GM06990 (cell line): ENCODE measurements at regions not wholly inside any gene's neighbourhood (a gene's known extent, or its start where the extent isn't known, plus 50 kb on each side); places are given as distances from the start of the nearest gene placed in this dataset.

Experiments
- DNase-seq: peaks from one replicate; pipeline ENCODE4 v3.0.0-alpha.2; 2011; ENCODE audit not compliant: insufficient read length; ENCODE audit errors: extremely low read depth
- H3K27me3 ChIP-seq: replicated peaks from 2 replicates; pipeline ENCODE4 v1.6.0; 2011; ENCODE audit warnings: low read length; ENCODE audit not compliant: control insufficient read depth, insufficient read depth
- H3K36me3 ChIP-seq: 2 replicates; pipeline ENCODE4 v1.5.1; 2011; ENCODE audit warnings: low read length; ENCODE audit not compliant: control insufficient read depth, insufficient read depth
- H3K4me3 ChIP-seq: replicated peaks from 2 replicates; pipeline ENCODE4 v1.5.1; 2011; ENCODE audit warnings: low read depth, mild to moderate bottlenecking, control low read depth, low read length
- TF ChIP-seq, protein P1 (sequence below): IDR thresholded peaks from 2 replicates; pipeline ENCODE4 v1.5.1; 2011; ENCODE audit warnings: low read length, control low read depth, mild to moderate bottlenecking, inconsistent platforms; ENCODE audit not compliant: insufficient read depth, poor library complexity, severe bottlenecking

DNA sequence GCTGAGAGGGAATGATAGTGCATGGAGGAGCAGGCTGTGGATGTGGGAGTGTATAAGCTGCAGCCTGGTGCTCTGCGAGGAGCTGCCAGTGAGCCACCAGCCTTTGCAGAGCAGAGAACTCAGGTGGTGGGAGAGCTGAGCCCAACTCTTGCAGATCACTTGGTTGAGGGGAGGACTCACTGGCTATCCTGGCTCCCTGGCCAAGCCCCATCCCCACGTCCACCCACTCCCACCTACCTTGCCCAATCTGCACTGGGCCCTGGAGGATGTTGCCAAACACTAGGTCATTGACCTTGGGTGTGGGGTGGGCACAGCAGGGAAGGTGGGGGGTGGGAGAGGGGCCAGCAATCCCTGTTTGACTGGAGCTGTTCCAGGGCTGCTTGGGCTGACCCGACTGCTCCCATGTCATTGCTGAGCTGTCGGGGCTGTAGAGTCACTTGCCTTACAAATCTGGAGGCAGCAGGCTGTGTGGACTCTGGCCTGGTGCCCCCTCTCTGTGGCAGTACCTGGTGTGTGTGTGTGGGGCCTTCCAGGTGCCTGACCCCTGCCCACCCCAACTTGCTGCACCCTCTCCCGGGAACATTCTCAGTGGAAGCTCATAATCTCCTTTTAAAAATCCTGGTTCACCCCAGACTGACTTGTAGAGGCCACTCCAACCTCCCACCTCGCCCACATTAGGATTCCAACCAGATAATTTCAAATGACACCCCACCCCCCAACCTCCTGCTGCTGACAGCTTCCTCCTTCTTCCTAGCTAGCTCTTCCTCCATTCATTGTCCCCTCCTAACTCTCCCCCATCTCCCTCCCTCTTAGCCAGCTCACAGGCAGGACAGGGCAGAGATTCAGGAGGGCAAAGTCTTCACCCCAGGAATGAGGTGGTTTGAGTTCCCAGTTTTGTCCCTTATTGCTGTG is 162.3 kb downstream of the MRPL14 start:
- H3K36me3 ChIP-seq, result no peaks in the 10 kb centered on the region
- no peak overlapping the region for H3K4me3 ChIP-seq
- TF ChIP-seq, protein P1, sequence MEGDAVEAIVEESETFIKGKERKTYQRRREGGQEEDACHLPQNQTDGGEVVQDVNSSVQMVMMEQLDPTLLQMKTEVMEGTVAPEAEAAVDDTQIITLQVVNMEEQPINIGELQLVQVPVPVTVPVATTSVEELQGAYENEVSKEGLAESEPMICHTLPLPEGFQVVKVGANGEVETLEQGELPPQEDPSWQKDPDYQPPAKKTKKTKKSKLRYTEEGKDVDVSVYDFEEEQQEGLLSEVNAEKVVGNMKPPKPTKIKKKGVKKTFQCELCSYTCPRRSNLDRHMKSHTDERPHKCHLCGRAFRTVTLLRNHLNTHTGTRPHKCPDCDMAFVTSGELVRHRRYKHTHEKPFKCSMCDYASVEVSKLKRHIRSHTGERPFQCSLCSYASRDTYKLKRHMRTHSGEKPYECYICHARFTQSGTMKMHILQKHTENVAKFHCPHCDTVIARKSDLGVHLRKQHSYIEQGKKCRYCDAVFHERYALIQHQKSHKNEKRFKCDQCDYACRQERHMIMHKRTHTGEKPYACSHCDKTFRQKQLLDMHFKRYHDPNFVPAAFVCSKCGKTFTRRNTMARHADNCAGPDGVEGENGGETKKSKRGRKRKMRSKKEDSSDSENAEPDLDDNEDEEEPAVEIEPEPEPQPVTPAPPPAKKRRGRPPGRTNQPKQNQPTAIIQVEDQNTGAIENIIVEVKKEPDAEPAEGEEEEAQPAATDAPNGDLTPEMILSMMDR, result no peak
- DNase-seq, result no peak
- H3K27me3 ChIP-seq, result 0 out of 2 replicates have a peak, but pooled peaks cover 1% of the 10 kb centered on the region

GRCh38 chr6:43963877-43964658 is 163.2 kb downstream of the MRPL14 start:
- H3K27me3 ChIP-seq, result 0 out of 2 replicates have a peak, but pooled peaks cover under 1% of the 10 kb centered on the region
- H3K36me3 ChIP-seq, result no peaks in the 10 kb centered on the region
- H3K4me3 ChIP-seq, result no peak overlapping the region
- TF ChIP-seq, protein P1, result no peak
- no peak for DNase-seq

DNA sequence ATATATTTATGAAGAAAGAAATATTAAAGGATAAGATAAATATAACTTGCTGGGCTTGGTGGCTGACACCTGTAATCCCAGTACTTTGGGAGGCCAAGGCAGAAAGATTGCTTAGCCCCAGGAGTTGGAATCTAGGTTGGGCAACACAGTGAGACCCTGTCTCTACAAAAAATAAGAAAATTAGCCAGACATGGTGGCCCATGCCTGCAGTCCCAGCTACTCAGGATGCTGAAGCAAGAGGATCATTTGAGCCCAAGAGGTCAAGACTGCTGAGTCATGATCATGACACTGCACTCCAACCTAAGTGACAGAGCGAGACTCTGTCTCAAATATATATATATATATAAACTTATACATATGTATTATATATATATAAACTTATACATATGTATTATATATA is 164.0 kb downstream of the MRPL14 start:
- TF ChIP-seq, protein P1, result no peak
- H3K36me3 ChIP-seq, result no peaks in the 10 kb centered on the region
- no peak overlapping the region for H3K4me3 ChIP-seq
- no peak for DNase-seq
- H3K27me3 ChIP-seq, result no peaks in the 10 kb centered on the region

DNA sequence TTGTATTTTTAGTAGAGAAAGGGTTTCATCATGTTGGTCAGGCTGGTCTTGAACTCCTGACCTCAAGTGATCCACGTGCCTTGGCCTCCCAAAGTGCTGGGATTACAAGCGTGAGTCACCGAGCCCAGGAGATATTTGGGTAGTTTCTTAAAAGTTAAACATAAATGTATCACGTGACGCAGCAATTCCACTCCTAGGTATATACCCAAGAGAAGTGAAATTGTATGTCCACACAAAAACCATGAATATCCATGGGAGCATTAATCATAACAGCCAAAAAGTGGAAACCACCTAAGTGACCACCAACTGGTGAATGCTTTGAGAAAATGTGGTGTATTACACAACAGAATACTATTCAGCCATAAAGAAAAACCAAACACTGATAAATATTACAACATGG is 164.8 kb downstream of the MRPL14 start:
- no peak for DNase-seq

GRCh38 chr6:43957273-43957672 is 170.0 kb downstream of the MRPL14 start:
- no peaks in the 10 kb centered on the region for H3K36me3 ChIP-seq
- H3K27me3 ChIP-seq, result no peaks in the 10 kb centered on the region
- DNase-seq, result no peak
- H3K4me3 ChIP-seq, result no peak overlapping the region
- TF ChIP-seq, protein P1, result no peak

More for the DNA sequence above, 164.8 kb downstream of the MRPL14 start:
- no peaks in the 10 kb centered on the region for H3K36me3 ChIP-seq
- H3K27me3 ChIP-seq, result no peaks in the 10 kb centered on the region
- TF ChIP-seq, protein P1, result no peak
- no peak overlapping the region for H3K4me3 ChIP-seq
